HG02759 (cell line): ENCODE measurements at regions not wholly inside any gene's neighbourhood (a gene's known extent, or its start where the extent isn't known, plus 50 kb on each side); places are given as distances from the start of the nearest gene placed in this dataset.

Experiments used
- ATAC-seq: cut with Tn5 transposase; IDR thresholded peaks from one replicate; pipeline ENCODE4 v1.9.1; 2021; ENCODE audit warnings: mild to moderate bottlenecking, moderate library complexity; ENCODE audit not compliant: unreplicated experiment

DNA sequence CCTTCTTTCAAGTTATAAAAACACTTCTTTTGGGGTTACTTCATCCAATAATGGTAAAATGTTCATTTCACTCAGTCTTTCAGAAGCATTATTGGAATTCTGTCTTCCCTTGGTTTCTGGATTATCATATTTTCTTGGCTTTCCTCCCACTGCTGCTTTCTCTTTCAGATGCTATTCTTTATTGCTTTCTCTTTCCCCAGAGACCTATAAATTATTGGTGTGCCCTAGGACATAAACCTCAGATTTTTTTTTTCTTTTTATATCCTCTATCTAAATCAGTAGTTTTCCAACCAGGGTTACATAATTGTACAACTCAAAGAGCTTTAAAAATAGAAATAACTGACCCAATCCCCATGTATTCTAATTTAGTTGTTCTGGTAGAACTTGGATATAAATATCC lies 1005.5 kb downstream of the ARAP2 start:
- no peak for ATAC-seq

DNA sequence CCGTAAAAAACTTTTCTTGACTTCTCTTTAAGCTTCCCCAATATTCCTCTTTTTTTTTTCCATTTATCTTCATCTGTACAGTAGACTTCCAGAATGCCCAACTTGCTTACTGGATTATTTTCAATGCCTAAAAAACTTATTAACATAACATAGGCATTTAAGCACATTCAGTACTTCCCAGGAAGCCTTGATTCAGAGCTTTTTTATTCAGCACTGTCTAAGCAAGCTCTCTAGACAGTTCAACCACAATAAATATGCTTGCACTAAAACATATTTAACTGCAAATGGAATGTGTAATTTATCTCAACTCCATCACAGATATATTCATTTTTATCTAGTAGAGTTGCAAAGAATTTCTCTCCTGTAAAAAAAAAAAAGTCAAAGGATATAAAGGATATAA lies 997.8 kb downstream of the ARAP2 start:
- ATAC-seq = no peak

GRCh38 chr4:35247047-35247446 lies 997.3 kb downstream of the ARAP2 start:
- ATAC-seq = no peak

GRCh38 chr4:35250331-35250730 lies 994.0 kb downstream of the ARAP2 start:
- no peak for ATAC-seq

DNA sequence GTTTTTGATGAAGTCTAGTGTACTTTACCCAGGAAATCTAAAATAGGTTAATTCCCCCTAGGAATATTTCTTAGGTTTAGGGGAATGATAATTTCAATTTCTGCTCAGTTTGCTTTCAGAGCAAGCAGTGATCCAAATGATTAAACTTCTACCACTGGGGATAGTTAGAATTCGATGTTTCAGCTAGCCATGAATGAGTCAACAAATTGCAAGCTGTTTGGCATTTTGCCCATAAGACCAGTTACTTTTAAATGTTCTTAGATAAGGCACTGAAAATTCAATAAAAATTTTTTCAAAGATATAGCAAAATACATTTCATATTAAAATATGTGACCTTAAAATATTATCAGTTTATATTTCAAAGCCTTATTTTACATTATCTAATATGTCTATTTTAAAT lies 993.6 kb downstream of the ARAP2 start:
- no peak for ATAC-seq

DNA sequence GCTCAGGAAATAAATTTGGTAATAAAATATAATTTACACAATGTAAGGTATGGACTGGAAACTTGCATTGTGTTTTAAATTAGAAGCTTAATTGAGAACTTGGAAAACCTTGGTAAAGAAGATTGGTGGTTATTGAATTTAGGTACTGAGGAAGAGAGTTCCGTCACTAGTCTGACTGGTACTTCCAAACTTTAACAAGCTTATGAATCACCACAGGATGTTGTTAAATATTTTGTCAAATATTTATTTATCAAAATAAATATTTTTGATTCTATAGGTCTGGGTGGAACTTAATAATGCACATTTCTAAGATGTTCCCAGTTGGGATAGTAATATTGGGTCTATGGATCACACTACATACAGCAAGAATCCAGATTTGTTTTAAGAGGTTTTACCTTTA lies 992.2 kb downstream of the ARAP2 start:
- no peak for ATAC-seq

DNA sequence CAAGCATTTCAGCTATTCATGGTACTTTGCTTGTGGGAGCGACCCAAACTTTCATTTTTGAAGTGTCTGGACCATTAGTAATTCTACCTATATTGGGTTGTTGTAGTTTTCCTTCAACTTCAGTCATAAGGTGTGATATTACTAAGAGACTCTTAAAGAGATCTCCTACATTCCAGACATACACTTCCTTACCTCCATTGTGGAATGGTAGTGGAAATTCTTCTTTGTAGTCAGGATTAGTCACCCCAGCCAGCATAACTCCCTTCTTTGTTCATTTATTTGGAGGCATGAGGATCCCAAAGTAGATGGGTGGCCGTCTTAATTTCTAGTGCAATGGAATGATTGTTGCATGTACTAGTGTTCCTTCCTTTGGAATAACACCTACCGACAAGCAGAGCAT lies 991.4 kb downstream of the ARAP2 start:
- no peak for ATAC-seq

GRCh38 chr4:35253331-35253730 lies 991.0 kb downstream of the ARAP2 start:
- ATAC-seq = no peak

GRCh38 chr4:35286434-35286833 lies 957.9 kb downstream of the ARAP2 start:
- no peak for ATAC-seq

GRCh38 chr4:35300996-35301774 lies 943.1 kb downstream of the ARAP2 start:
- ATAC-seq = no peak

GRCh38 chr4:35315419-35315818 lies 928.9 kb downstream of the ARAP2 start:
- ATAC-seq = no peak

GRCh38 chr4:35325908-35326453 lies 918.3 kb downstream of the ARAP2 start:
- no peak for ATAC-seq

DNA sequence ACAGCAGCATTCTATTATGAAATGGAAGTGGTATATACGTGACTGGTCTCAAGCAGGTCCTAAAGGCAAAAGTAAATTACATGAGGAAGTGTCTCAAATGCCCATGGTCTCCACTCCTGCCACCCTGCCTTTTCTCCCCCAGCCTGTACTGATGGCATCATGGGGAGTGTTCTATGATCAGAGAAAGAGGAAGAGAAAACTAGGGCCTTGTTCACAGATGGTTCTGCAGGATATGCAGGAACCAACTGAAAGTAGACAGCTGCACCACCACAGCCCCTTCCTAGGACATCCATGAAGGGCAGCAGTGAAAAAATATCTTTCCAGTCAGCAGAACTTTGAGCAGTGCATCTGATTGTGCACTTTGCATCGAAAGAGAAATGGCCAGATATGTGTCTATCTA lies 901.5 kb downstream of the ARAP2 start:
- no peak for ATAC-seq

- no peak for ATAC-seq
Observed at GRCh38 chr4:35347276-35347675, 897.0 kb downstream of the ARAP2 start.

GRCh38 chr4:35358001-35358584 lies 886.2 kb downstream of the ARAP2 start:
- ATAC-seq = no peak

- no peak for ATAC-seq
Observed at GRCh38 chr4:35364321-35364870, 879.9 kb downstream of the ARAP2 start.

GRCh38 chr4:35365186-35365585 lies 879.1 kb downstream of the ARAP2 start:
- ATAC-seq = no peak

GRCh38 chr4:35399912-35400311 lies 844.4 kb downstream of the ARAP2 start:
- no peak for ATAC-seq

GRCh38 chr4:35423104-35423503 lies 821.2 kb downstream of the ARAP2 start:
- no peak for ATAC-seq

- no peak for ATAC-seq
Observed at GRCh38 chr4:35447474-35447873, 796.8 kb downstream of the ARAP2 start.

DNA sequence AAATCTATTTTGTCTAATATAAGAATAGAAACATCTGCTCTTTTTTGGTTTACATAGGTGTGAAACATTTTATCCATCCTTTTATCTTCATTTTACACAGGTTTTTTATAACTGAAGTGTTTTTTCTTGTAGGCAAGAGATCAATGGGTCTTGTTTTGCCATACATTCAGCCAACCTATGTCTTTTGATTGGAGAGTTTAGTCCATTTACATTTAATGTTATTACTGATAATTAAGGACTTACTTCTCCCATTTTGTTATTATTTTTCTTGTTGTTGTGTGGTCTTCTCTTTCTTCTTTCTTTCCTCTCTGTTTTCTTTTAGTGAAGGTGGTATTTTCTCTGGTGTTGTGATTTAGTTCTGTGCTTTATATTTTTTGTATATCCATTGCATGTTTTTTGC lies 785.3 kb downstream of the ARAP2 start:
- ATAC-seq = no peak
